Type B pancreatic cell (in vitro differentiated cells): ENCODE measurements at regions not wholly inside any gene's neighbourhood (a gene's known extent, or its start where the extent isn't known, plus 50 kb on each side); places are given as distances from the start of the nearest gene placed in this dataset.

Source experiments
- DNase-seq: peaks from one replicate; pipeline ENCODE4 v3.0.0; 2021; ENCODE audit warnings: mixed read lengths; ENCODE audit not compliant: unreplicated experiment; ENCODE audit errors: extremely low spot score
- H3K27ac Mint-ChIP-seq: 2 replicates; pipeline ENCODE4 v1.8.0; 2021; ENCODE audit warnings: mild to moderate bottlenecking, mixed read lengths
- H3K27me3 Mint-ChIP-seq: 2 replicates; pipeline ENCODE4 v1.8.0; 2021; ENCODE audit warnings: mixed read lengths
- H3K36me3 Mint-ChIP-seq: 2 replicates; pipeline ENCODE4 v1.8.0; 2021; ENCODE audit warnings: mixed read lengths
- H3K4me1 Mint-ChIP-seq: one replicate; pipeline ENCODE4 v1.8.0; 2021; ENCODE audit warnings: mixed read lengths; ENCODE audit not compliant: unreplicated experiment
- H3K4me3 Mint-ChIP-seq: 2 replicates; pipeline ENCODE4 v1.8.0; 2021; ENCODE audit warnings: mild to moderate bottlenecking, mixed read lengths
- H3K9me3 Mint-ChIP-seq: 2 replicates; pipeline ENCODE4 v1.8.0; 2021; ENCODE audit warnings: mixed read lengths
- CTCF ChIP-seq: fragments of 200-600 bp; sonication (generic); conservative IDR thresholded peaks from 2 replicates; pipeline ENCODE4 v1.5.0; 2021; ENCODE audit warnings: antibody characterized with exemption, mild to moderate bottlenecking

DNA sequence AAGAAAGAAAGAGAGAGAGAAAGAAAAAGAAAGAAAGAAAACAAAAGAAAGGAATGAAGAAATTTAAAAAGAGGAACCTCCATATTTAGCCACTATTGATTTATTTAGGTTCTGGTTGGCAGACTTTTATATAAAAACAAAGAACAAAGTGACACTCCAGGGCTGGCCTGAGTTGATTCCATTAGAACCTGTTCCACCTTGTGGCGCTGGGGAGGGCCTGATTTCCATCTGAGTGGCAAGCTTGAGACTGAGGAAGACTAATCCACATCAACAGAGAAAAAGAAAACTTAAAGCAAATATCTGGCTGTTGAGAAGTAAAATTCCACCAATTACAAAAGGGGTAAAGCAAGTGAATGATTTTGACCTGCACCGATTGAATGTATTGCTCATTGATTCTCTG, 345.3 kb downstream of the EN1 start:
- Mint-ChIP-seq H3K4me1 (no peaks in the 10 kb centered on the region), H3K27me3 (peaks cover 62% of the 10 kb centered on the region), H3K36me3 (no peaks in the 10 kb centered on the region), H3K27ac (no peak overlapping the region), H3K4me3 (no peak overlapping the region), H3K9me3 (no peaks in the 10 kb centered on the region)
- no peak for DNase-seq
- TF ChIP-seq CTCF, result no peak

DNA sequence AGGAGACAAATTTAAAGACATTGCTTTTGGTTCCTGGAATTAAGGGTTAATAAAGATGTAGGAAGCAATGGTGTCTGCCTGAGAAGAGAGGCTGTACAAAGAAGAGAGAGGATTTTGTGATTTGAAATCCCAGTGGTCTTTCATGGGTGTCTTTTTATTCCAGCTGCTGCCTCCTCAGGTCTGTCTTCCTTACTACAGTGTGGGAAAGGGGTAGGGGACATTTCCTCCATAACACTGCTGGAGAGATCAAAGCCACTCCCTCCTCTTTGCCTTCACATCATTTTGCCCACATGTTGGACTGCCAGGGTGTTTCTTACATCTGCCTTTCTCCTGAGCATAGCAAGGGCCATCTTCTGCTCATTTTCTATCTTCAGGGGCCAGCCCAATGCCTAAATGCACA, 348.5 kb downstream of the EN1 start:
- Mint-ChIP-seq H3K27me3 (peaks cover 54% of the 10 kb centered on the region), H3K27ac (no peak overlapping the region), H3K4me3 (no peak overlapping the region), H3K36me3 (no peaks in the 10 kb centered on the region), H3K9me3 (no peaks in the 10 kb centered on the region), H3K4me1 (no peaks in the 10 kb centered on the region)
- DNase-seq, result no peak
- no peak for TF ChIP-seq CTCF

DNA sequence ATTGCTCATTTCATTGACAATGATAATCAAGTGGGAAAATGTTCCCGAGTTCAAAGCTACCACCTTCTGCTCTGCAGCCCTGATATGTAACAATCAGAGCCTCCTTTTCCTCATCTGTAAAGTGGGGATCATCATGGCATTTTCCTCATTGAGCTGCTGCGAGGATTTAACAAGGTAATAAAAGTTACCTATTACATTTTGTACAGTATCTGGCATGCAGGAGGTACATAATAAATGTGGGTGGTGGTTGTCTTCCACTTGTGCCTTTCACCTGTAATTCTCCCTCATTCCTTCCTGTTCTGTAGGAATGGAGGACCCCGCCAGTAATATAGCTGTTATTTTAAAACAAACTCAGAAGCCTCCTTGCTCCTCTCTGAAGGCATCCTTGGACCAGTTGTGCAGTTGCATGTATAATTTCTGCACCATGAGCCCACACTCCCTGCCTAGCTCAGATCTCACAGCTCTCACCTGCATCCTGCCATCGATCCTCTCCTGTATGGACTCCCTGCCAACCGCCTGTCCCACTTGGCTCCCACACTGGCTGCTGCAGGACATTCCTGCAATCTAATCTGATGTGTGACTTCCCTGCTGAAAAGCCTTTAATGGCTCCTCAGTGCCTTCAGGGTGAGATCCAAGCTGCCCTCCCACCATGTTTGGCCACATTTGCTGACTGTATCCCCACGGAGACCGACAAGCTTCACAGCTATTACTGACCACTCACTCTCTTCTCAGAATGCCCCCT, 350.4 kb downstream of the EN1 start:
- H3K27ac Mint-ChIP-seq, result no peak overlapping the region
- H3K27me3 Mint-ChIP-seq, result peaks cover 43% of the 10 kb centered on the region
- no peaks in the 10 kb centered on the region for H3K36me3 Mint-ChIP-seq
- TF ChIP-seq CTCF, result no peak
- DNase-seq, result no peak
- H3K9me3 Mint-ChIP-seq, result peaks cover 3% of the 10 kb centered on the region
- H3K4me3 Mint-ChIP-seq, result no peak overlapping the region
- no peaks in the 10 kb centered on the region for H3K4me1 Mint-ChIP-seq

DNA sequence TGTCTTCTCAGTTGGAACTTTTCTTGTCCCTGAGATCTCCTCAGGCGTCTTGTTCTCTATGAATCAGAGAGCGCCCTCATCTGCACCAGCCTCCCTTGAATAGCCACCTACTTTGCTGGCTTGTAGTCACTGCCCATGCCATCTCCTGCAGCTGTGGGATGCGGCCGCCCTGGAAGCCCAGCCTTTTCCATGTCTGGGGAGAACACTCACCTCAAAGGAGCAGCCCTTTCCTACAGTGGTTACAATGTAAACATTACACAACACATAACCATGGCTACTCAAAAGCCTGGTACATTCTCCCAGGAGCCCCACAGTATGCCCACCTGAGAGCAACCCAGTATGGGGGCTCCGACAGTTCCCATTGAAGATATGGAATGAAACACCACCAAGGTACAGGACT, 351.0 kb downstream of the EN1 start:
- peaks cover 46% of the 10 kb centered on the region for H3K27me3 Mint-ChIP-seq
- H3K4me3 Mint-ChIP-seq, result no peak overlapping the region
- no peaks in the 10 kb centered on the region for H3K36me3 Mint-ChIP-seq
- no peak for DNase-seq
- H3K27ac Mint-ChIP-seq, result no peak overlapping the region
- H3K4me1 Mint-ChIP-seq, result no peaks in the 10 kb centered on the region
- no peak for TF ChIP-seq CTCF
- peaks cover 6% of the 10 kb centered on the region for H3K9me3 Mint-ChIP-seq

GRCh38 chr2:118495290-118495689, 352.2 kb downstream of the EN1 start:
- H3K36me3 Mint-ChIP-seq, result no peaks in the 10 kb centered on the region
- H3K27me3 Mint-ChIP-seq, result peaks cover 48% of the 10 kb centered on the region
- H3K27ac Mint-ChIP-seq, result no peak overlapping the region
- H3K9me3 Mint-ChIP-seq, result peaks cover 6% of the 10 kb centered on the region
- no peaks in the 10 kb centered on the region for H3K4me1 Mint-ChIP-seq
- H3K4me3 Mint-ChIP-seq, result no peak overlapping the region
- TF ChIP-seq CTCF, result no peak
- no peak for DNase-seq
